ENCODE measurements at regions not wholly inside any gene's neighbourhood (a gene's known extent, or its start where the extent isn't known, plus 50 kb on each side); places are given as distances from the start of the nearest gene placed in this dataset.

DNA sequence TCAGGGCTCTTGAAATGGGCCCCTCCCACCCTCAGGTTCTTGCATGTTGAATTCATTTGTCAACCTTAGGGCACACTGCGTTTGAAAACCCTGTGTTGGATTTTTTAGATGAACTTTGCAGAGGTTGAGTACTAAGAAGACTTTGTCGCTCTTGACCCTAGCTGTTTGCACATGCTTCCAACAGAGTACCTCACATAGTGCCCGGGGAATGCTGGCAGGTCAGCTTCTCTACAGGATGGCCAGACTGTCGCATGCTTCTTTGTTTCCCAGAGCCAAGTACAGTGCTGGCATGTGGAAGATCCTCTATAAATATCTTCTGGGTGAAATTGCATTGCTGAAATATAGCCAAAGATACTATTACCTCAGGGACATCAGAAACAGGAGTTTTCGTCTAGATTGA, 59.9 kb downstream of the FAT3 start:
- Mint-ChIP-seq H3K27ac (no peak overlapping the region), H3K9me3 (peaks cover 0 to 4% of the 10 kb centered on the region in 2 donors), H3K4me1 (no peaks in the 10 kb centered on the region), H3K27me3 (ENCODE audit: low read depth in 2 of 2) (no peaks in the 10 kb centered on the region), H3K4me3 (no peak overlapping the region), H3K36me3 (no peaks in the 10 kb centered on the region)
- TF ChIP-seq, protein P1, sequence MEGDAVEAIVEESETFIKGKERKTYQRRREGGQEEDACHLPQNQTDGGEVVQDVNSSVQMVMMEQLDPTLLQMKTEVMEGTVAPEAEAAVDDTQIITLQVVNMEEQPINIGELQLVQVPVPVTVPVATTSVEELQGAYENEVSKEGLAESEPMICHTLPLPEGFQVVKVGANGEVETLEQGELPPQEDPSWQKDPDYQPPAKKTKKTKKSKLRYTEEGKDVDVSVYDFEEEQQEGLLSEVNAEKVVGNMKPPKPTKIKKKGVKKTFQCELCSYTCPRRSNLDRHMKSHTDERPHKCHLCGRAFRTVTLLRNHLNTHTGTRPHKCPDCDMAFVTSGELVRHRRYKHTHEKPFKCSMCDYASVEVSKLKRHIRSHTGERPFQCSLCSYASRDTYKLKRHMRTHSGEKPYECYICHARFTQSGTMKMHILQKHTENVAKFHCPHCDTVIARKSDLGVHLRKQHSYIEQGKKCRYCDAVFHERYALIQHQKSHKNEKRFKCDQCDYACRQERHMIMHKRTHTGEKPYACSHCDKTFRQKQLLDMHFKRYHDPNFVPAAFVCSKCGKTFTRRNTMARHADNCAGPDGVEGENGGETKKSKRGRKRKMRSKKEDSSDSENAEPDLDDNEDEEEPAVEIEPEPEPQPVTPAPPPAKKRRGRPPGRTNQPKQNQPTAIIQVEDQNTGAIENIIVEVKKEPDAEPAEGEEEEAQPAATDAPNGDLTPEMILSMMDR (IDR thresholded peaks at IDR 0.05), result no peak
- 85% methylated on average over 5 of the region's 5 CpGs for WGBS (ENCODE audit: insufficient coverage)
- H3K27ac ChIP-seq (ENCODE audit: low read length), result no peak overlapping the region
- no peaks in the 10 kb centered on the region for H3K4me1 ChIP-seq (ENCODE audit: control insufficient read depth, insufficient read depth, low read length)
- H3K27me3 ChIP-seq (ENCODE audit: control insufficient read depth, insufficient read depth, low read length), result no peaks in the 10 kb centered on the region
- DNase-seq (no peak), ATAC-seq (no peak)
- intact Hi-C loops (cut with micrococcal nuclease), result no loop called here
- H3K4me3 ChIP-seq (ENCODE audit: low read length), result no peak overlapping the region
- no peaks in the 10 kb centered on the region for H3K36me3 ChIP-seq (ENCODE audit: control insufficient read depth, insufficient read depth, low read length)
- H3K9me3 ChIP-seq (ENCODE audit: control insufficient read depth, insufficient read depth, low read length), result no peaks in the 10 kb centered on the region

DNA sequence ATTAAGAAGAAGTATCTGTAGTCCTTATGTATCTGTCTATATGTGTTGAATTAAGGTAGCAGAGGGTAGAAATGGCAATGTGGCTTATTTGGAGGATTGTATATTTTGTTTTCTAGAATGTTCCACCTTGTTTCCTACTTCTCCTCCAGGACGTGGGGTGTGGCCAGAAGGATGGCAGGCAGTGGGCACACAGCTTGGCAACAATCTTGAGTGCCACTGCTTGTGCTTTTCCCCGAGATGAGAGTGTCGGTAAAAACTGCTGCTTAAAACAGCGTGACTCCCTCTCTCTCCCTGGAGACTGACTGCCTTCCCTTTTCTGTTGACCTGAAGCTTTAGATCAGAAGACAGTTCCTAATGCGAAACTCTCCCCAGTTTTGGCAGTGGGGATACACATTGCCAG, 61.2 kb downstream of the FAT3 start:
- Histone ChIP-seq H3K36me3 (ENCODE audit: control insufficient read depth, insufficient read depth, low read length) (no peaks in the 10 kb centered on the region), H3K9me3 (ENCODE audit: control insufficient read depth, insufficient read depth, low read length) (no peaks in the 10 kb centered on the region), H3K4me1 (ENCODE audit: control insufficient read depth, insufficient read depth, low read length) (no peaks in the 10 kb centered on the region), H3K27me3 (ENCODE audit: control insufficient read depth, insufficient read depth, low read length) (no peaks in the 10 kb centered on the region), H3K27ac (ENCODE audit: low read length) (no peak overlapping the region), H3K4me3 (ENCODE audit: low read length) (no peak overlapping the region)
- H3K9me3 Mint-ChIP-seq, result peaks cover 3 to 9% of the 10 kb centered on the region in 2 donors
- no peak overlapping the region for H3K27ac Mint-ChIP-seq
- TF ChIP-seq, protein P1 (IDR thresholded peaks at IDR 0.05), result no peak
- H3K27me3 Mint-ChIP-seq (ENCODE audit: low read depth in 2 of 2), result no peaks in the 10 kb centered on the region
- intact Hi-C loops (cut with micrococcal nuclease), result no loop called here
- H3K4me3 Mint-ChIP-seq, result no peak overlapping the region
- WGBS (ENCODE audit: insufficient coverage), result 84% methylated on average over 5 of the region's 5 CpGs
- H3K4me1 Mint-ChIP-seq, result no peaks in the 10 kb centered on the region
- H3K36me3 Mint-ChIP-seq, result no peaks in the 10 kb centered on the region
- DNase-seq (no peak), ATAC-seq (no peak)

DNA sequence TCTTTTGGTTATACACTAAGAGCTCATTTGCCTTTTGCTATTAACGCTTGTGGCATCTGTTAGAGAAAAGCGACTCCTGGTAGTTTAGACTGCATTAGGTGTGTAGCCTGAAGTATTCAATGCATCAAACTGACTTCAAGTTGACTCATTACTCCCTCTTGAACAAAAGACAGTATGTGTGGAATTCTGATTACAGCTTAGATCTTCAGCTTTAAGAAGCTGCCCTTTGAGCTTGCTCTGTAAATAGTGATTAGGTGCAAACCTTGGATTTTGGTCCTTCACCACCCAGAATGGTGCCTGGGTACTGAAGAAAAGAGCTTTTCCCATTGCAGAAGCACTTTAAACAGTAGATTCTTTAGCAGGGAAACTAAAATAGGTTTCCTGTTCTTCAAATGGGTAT, 62.1 kb downstream of the FAT3 start:
- H3K4me3 Mint-ChIP-seq, result no peak overlapping the region
- H3K27ac ChIP-seq (ENCODE audit: low read length), result no peak overlapping the region
- ATAC-seq, result no peak
- 80% methylated on average over 1 of the region's 2 CpGs for WGBS (ENCODE audit: insufficient coverage)
- H3K27me3 Mint-ChIP-seq (ENCODE audit: low read depth in 2 of 2), result no peaks in the 10 kb centered on the region
- TF ChIP-seq, protein P1 (IDR thresholded peaks at IDR 0.05), result no peak
- H3K9me3 Mint-ChIP-seq, result peaks cover 3 to 9% of the 10 kb centered on the region in 2 donors
- no peak overlapping the region for H3K27ac Mint-ChIP-seq
- no peak overlapping the region for H3K4me3 ChIP-seq (ENCODE audit: low read length)
- no peaks in the 10 kb centered on the region for H3K27me3 ChIP-seq (ENCODE audit: control insufficient read depth, insufficient read depth, low read length)
- no peak for DNase-seq
- H3K4me1 Mint-ChIP-seq, result no peaks in the 10 kb centered on the region
- no peaks in the 10 kb centered on the region for H3K36me3 ChIP-seq (ENCODE audit: control insufficient read depth, insufficient read depth, low read length)
- H3K36me3 Mint-ChIP-seq, result no peaks in the 10 kb centered on the region
- intact Hi-C loops (cut with micrococcal nuclease), result no loop called here
- no peaks in the 10 kb centered on the region for H3K9me3 ChIP-seq (ENCODE audit: control insufficient read depth, insufficient read depth, low read length)
- no peaks in the 10 kb centered on the region for H3K4me1 ChIP-seq (ENCODE audit: control insufficient read depth, insufficient read depth, low read length)
